NOMO-1 (cell line): ENCODE measurements at regions not wholly inside any gene's neighbourhood (a gene's known extent, or its start where the extent isn't known, plus 50 kb on each side); places are given as distances from the start of the nearest gene placed in this dataset.
"Not testable (repeated sequence)": the region's sequence is repeated elsewhere in the genome, so short reads cannot be mapped to it uniquely, and the experiment has no call there.

ENCODE experiments used
- DNase-seq, 2 experiments: peaks; one replicate each; lab custom pipeline; 2025; ENCODE audit not compliant: unreplicated experiment in 2 of 2; lab: John Stamatoyannopoulos, UW

DNA sequence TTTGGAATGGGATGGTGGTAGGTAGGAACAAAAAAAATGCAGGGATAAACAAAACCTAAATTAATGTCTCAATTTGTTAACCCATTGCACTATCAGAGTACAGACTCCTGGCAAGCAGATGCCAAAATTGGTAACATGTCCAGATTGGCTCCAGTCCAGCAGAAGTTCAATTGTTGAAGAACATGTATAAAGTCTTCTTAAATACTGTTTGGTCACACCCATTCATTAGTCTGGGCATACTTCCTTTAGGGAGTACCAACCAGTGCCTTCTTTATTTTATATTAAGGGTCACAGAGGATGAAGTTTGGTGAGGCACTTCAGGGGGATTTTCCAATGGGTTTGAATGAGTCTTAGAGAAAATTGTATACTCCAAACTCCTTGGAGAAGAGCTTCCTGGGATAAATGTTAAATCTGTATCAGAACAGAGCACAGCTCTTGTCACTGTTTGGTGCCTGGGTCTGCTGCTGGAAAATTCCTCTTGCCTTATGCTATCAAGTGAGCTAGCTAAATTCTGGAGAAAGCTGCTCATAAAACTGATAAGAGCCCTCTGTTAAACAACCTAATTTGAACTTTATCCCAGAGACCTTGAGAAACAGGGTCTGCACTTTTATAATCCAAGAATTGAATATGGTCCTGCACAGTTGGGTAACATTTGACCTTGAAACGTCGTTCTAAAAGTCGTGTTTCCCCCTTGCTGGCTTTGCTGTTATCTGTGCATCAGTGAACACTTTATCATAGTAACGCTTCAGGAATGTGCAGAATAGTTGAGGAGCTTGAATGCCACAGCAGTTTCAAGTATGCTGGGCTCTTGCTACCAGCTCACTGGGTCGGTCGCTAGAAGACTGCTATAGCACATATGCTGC is 334.1 kb upstream of the CITED2 start:
- DNase-seq = no peak

- no peak for DNase-seq
Observed at GRCh38 chr6:139706912-139707311, 332.5 kb upstream of the CITED2 start.

GRCh38 chr6:139705284-139705683 is 330.8 kb upstream of the CITED2 start:
- DNase-seq = no peak

DNA sequence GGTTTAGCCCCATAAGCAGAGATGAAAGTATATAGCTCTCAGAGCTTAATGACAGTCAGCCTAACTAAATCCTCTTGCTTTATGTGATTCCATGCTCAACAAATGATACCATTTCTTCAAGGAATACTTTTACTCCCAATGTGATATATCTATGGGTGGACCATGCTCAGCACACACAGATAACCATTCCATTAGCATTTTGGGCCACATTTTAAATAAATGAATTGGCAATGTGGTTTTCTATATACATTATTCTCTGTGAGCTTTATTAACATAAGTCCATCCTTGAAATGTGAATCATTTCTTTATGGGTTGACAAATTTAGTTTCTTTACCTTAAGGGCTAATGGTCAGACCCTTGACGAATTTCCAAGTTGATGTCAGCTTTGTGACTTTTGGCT is 329.3 kb upstream of the CITED2 start:
- DNase-seq = no peak

GRCh38 chr6:139702706-139703105 is 328.3 kb upstream of the CITED2 start:
- DNase-seq = no peak

GRCh38 chr6:139701695-139702094 is 327.2 kb upstream of the CITED2 start:
- no peak for DNase-seq

DNA sequence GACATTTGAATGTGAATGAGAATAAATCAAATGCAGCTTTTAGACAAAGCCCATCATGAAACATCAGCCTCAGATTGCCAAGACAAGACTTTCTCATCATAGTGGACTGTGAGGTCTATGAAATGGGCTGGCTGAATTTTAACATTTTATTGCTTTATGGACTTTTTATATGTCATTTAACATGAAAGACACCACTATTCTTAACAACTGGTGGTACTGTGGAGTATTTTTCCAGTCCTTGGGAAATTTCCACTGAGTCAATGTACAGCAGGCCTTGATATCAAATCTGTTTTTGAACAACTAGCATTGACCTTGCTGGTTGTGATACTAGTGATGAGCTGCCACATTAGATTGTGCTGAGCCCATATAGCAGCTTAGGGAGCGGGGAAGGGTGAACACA is 326.6 kb upstream of the CITED2 start:
- DNase-seq = no peak

- DNase-seq = no peak
Observed at GRCh38 chr6:139699911-139700310, 325.5 kb upstream of the CITED2 start.

- DNase-seq = peak in 1 of 2 experiments; percentile 22
Observed at GRCh38 chr6:139699335-139699734, 324.9 kb upstream of the CITED2 start.

- peak; percentile 77 to 90 for DNase-seq
Observed at GRCh38 chr6:139698526-139699176, 324.2 kb upstream of the CITED2 start.

DNA sequence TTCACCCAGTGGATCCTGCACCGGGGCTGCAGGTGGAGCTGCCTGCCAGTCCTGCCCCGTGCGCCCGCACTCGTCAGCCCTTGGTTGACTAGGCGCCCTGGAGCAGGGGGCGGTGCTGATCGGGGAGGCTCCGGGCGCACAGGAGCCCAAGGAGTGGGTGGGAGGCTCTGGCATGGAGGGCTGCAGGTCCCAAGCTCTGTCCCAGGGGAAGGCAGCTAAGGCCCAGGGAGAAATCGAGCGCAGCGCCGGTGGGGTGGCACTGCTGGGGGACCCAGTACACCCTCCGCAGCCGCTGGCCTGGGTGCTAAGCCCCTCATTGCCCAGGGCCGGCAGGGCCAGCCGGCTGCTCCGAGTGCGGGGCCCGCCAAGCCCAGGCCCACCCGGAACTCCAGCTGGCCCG is 323.4 kb upstream of the CITED2 start:
- DNase-seq = not testable (repeated sequence)

DNA sequence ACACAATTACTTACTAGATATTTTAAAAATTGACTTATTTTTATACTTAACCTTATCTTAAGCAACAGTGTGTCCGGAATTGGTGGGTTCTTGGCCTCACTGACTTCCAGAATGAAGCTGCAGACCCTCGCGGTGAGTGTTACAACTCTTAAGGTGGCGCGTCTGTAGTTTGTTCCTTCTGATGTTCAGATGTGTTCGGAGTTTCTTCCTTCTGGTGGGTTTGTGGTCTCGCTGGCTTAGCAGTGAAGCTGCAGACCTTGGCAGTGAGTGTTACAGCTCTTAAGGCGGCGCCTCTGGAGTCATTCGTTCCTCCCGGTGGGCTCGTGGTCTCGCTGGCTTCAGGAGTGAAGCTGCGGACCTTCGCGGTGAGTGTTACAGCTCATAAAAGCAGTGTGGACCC is 322.5 kb upstream of the CITED2 start:
- DNase-seq = peak in 1 of 2 experiments; percentile 18

- DNase-seq = no peak
Observed at GRCh38 chr6:139695361-139695760, 320.9 kb upstream of the CITED2 start.

GRCh38 chr6:139693735-139694134 is 319.3 kb upstream of the CITED2 start:
- no peak for DNase-seq

- DNase-seq = no peak
Observed at GRCh38 chr6:139690007-139690406, 315.6 kb upstream of the CITED2 start.

DNA sequence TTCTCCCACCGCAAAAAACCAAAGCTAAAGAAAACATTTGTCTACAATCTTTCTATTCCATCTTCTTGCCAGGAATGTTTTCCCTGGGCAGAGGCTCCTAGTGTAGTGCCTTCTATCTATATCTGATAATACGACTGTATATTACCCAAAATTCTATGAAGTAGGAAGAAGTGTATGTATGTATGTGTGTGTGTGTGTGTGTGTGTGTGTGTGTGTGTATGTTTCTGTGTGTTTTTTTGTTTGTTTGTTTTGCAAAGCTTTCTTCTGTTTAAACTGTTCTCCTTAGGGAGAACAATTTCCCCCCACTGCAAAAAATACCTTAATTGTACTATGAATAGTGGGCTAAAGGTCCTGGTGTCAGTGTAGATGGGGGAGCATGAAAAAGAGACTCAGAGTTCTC is 312.6 kb upstream of the CITED2 start:
- no peak for DNase-seq

- peak in 1 of 2 experiments; percentile 36 for DNase-seq
Observed at GRCh38 chr6:139686308-139686707, 311.9 kb upstream of the CITED2 start.

DNA sequence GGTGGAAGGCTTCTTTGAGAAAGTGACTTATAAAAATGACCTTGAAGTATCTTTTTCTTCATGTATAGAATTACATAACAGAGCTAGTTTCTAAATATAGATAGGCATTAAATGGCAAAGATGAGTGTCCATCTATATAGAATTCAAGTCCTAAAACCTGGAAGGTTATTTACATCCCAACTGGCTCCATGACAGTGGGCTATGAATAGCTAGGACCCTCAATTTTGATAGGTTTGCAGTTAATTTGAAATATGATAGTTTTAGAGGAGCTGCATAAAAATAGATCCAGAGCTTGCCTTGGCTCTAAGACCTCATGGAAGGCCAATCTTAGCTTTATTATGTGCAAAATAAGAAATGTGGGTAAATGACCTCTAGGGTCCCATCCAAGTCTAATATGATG is 310.6 kb upstream of the CITED2 start:
- DNase-seq = no peak

DNA sequence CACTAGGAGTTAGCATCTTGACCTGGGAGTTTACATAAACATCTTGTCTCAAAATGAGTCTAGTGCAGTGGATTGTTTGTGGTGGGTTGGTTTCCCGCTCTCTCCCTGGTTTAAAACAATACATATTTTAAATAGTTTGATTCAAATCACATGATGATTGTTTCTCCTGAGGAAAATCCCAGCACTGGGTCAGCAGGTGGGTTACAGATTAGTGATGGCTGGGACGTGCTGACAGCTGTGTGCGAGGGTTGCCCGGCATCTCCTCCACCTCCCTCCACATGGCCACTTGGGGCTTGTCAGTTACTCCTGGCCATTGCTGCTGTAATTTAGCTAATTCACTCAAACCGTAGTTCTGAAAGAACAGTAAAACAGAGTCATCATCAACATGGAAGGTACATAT is 306.4 kb upstream of the CITED2 start:
- DNase-seq = no peak

GRCh38 chr6:139679516-139680179 is 305.2 kb upstream of the CITED2 start:
- DNase-seq = peak; percentile 37 to 66

- no peak for DNase-seq
Observed at GRCh38 chr6:139676718-139677117, 302.3 kb upstream of the CITED2 start.

DNA sequence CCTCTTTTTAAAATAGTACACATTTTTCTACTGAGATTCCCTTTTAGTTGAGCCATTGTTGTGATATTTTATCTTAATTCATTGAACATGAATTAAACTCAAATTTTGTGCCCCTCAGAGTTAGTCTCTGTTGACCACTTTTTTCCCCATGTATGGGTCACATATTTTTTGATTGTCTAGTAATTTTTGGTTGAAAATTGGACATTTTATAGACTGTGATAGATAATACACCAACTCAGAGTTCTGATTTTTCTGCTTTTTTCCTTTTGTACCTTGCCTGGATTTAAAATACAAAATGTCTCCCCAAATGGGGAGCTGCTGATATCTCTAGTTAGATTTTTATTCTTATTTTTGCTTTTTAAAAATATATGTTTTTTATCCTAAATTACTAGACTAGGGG is 291.8 kb upstream of the CITED2 start:
- no peak for DNase-seq
